PC-9 (cell line): ENCODE measurements at regions not wholly inside any gene's neighbourhood (a gene's known extent, or its start where the extent isn't known, plus 50 kb on each side); places are given as distances from the start of the nearest gene placed in this dataset.

Source experiments
- BruUV-seq: library from RNA; stranded (reverse); fragments of 400-500 nt; replicated peaks from 2 replicates; lab custom pipeline; 2021; lab: Mats Ljungman, UMichigan
- CTCF ChIA-PET: fragments of 300-600 bp; sonication (Branson Sonifier 250); formaldehyde crosslinking; loops from one replicate; lab custom pipeline; 2022; ENCODE audit warnings: antibody characterized with exemption; lab: Charles Lee
- POLR2A ChIA-PET: fragments of 300-600 bp; sonication (Branson Sonifier 250); formaldehyde crosslinking; loops from one replicate; lab custom pipeline; 2022; ENCODE audit warnings: antibody characterized with exemption; ENCODE audit not compliant: unreplicated experiment; lab: Charles Lee
- DNase-seq, 2 experiments: peaks; one replicate each; pipeline versions ENCODE4 v3.0.0 to v3.0.0-alpha.2; 2015 to 2022; ENCODE audit warnings: mixed read lengths in 1 of 2
- H2AFZ ChIP-seq: fragments of 200-600 bp; sonication (generic); 2 replicates; pipeline ENCODE4 v1.8.1; 2017; ENCODE audit warnings: antibody characterized with exemption
- H3F3A ChIP-seq: fragments of 200-600 bp; sonication (generic); 2 replicates; pipeline ENCODE4 v1.8.1; 2017; ENCODE audit warnings: antibody characterized with exemption, mild to moderate bottlenecking, low read depth; ENCODE audit not compliant: insufficient read depth
- H3K27ac ChIP-seq: fragments of 200-600 bp; sonication (generic); 2 replicates; pipeline ENCODE4 v1.6.1; 2016; ENCODE audit warnings: mixed run types
- H3K27me3 ChIP-seq: fragments of 200-600 bp; sonication (generic); 2 replicates; pipeline ENCODE4 v1.6.1; 2016; ENCODE audit warnings: low read depth, mixed run types; ENCODE audit not compliant: insufficient read depth
- H3K36me3 ChIP-seq: fragments of 200-600 bp; sonication (generic); 2 replicates; pipeline ENCODE4 v1.6.1; 2016; ENCODE audit warnings: low read depth, mixed run types
- H3K4me1 ChIP-seq: fragments of 200-600 bp; sonication (generic); replicated peaks from 2 replicates; pipeline ENCODE4 v1.6.1; 2016; ENCODE audit warnings: mixed run types; ENCODE audit not compliant: insufficient read depth
- H3K4me2 ChIP-seq: fragments of 200-600 bp; sonication (generic); 2 replicates; pipeline ENCODE4 v1.6.1; 2017; ENCODE audit warnings: mixed run types
- H3K4me3 ChIP-seq: fragments of 200-600 bp; sonication (generic); 2 replicates; pipeline ENCODE4 v1.6.1; 2016; ENCODE audit warnings: mixed run types
- H3K79me2 ChIP-seq: fragments of 200-600 bp; sonication (generic); 2 replicates; pipeline ENCODE4 v1.6.1; 2017; ENCODE audit warnings: low read depth, mixed run types
- H3K9me2 ChIP-seq: fragments of 200-600 bp; sonication (generic); 2 replicates; pipeline ENCODE4 v1.8.1; 2017; ENCODE audit warnings: mild to moderate bottlenecking; ENCODE audit not compliant: insufficient read depth
- H3K9me3 ChIP-seq: fragments of 200-600 bp; sonication (generic); 2 replicates; pipeline ENCODE4 v1.8.1; 2016; ENCODE audit warnings: low read depth; ENCODE audit not compliant: insufficient read depth
- H4K20me1 ChIP-seq: fragments of 200-600 bp; sonication (generic); 2 replicates; pipeline ENCODE4 v1.8.1; 2017; ENCODE audit not compliant: insufficient read depth
- CTCF ChIP-seq: fragments of 200-600 bp; sonication (generic); conservative IDR thresholded peaks from 2 replicates; pipeline ENCODE4 v1.6.1; 2017; ENCODE audit warnings: mixed run types, antibody characterized with exemption, mild to moderate bottlenecking, moderate library complexity
- EZH2 ChIP-seq: fragments of 200-600 bp; sonication (generic); IDR thresholded peaks from 2 replicates; pipeline ENCODE4 v1.8.0; 2017; ENCODE audit warnings: antibody characterized with exemption, low read depth
- intact Hi-C: fragments of 100-400 bp; cut with micrococcal nuclease; formaldehyde crosslinking; loops from one replicate; pipeline ENCODE4 v1.10.0; 2022; ENCODE audit not compliant: unreplicated experiment

- Histone ChIP-seq H4K20me1 (no peaks in the 10 kb centered on the region), H3F3A (no peaks in the 10 kb centered on the region), H3K27ac (no peak overlapping the region), H3K4me1 (no peaks in the 10 kb centered on the region), H3K79me2 (no peaks in the 10 kb centered on the region), H3K4me2 (no peak overlapping the region), H3K9me2 (no peaks in the 10 kb centered on the region), H3K4me3 (no peak overlapping the region), H2AFZ (no peak overlapping the region; the same call in 1 of the 2 replicates), H3K36me3 (no peaks in the 10 kb centered on the region), H3K9me3 (no peaks in the 10 kb centered on the region), H3K27me3 (no peaks in the 10 kb centered on the region)
- no peak for DNase-seq
- no peak for TF ChIP-seq CTCF
- no peak for TF ChIP-seq EZH2
- ChIA-PET POLR2A (no interaction called here), CTCF (no interaction called here)
- intact Hi-C loops, result no loop called here
- BruUV-seq, result no TSS peak
These were observed 247.5 kb downstream of the GABRG1 start for GRCh38 chr4:45876235-45876890.

- Histone ChIP-seq H3K4me2 (no peak overlapping the region), H3K27ac (no peak overlapping the region), H3K4me3 (no peak overlapping the region), H3K9me3 (no peaks in the 10 kb centered on the region), H3K36me3 (no peaks in the 10 kb centered on the region), H3K27me3 (no peaks in the 10 kb centered on the region), H3F3A (no peaks in the 10 kb centered on the region), H2AFZ (no peak overlapping the region), H3K9me2 (no peaks in the 10 kb centered on the region), H3K4me1 (no peaks in the 10 kb centered on the region), H3K79me2 (no peaks in the 10 kb centered on the region), H4K20me1 (no peaks in the 10 kb centered on the region)
- TF ChIP-seq EZH2 (no peak), CTCF (no peak)
- intact Hi-C loops, result no loop called here
- BruUV-seq, result no TSS peak
- ChIA-PET POLR2A (no interaction called here), CTCF (no interaction called here)
- DNase-seq, result no peak
These were observed 254.7 kb downstream of the GABRG1 start for GRCh38 chr4:45869184-45869583.

GRCh38 chr4:45865781-45866180 lies 258.1 kb downstream of the GABRG1 start:
- no peak for DNase-seq
- no TSS peak for BruUV-seq
- Histone ChIP-seq H3K4me2 (no peak overlapping the region), H3F3A (no peaks in the 10 kb centered on the region), H3K4me3 (no peak overlapping the region), H4K20me1 (no peaks in the 10 kb centered on the region), H3K27ac (no peak overlapping the region), H3K9me3 (no peaks in the 10 kb centered on the region), H2AFZ (no peak overlapping the region), H3K27me3 (no peaks in the 10 kb centered on the region), H3K36me3 (no peaks in the 10 kb centered on the region), H3K9me2 (no peaks in the 10 kb centered on the region), H3K79me2 (no peaks in the 10 kb centered on the region), H3K4me1 (no peaks in the 10 kb centered on the region)
- CTCF ChIA-PET, result no interaction called here
- intact Hi-C loops, result no loop called here
- TF ChIP-seq EZH2, result no peak
- no peak for TF ChIP-seq CTCF
- POLR2A ChIA-PET, result no interaction called here
